ENCODE measurements at regions not wholly inside any gene's neighbourhood (a gene's known extent, or its start where the extent isn't known, plus 50 kb on each side); places are given as distances from the start of the nearest gene placed in this dataset.

DNA sequence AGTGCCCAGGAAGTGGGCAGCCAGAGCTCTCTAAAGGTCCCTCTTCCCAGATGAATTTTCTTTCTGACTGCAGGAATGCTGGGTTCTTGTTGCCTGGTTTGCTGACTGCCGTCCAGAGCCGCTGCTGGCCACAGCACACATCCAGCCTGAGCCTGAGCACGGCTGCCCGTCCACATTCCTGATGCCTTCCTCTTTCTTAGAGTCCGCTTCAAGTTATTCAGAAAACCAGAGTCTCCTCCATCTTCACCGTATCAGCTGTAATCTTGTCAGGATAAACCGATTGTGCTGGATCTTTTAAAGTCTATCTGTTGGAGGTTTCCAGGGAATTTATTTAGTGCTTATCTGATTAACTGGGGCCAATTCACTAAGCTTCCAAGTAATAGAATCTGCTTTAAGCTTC, 84.8 kb upstream of the BCAR3 start:
- TF ChIP-seq, protein P1, sequence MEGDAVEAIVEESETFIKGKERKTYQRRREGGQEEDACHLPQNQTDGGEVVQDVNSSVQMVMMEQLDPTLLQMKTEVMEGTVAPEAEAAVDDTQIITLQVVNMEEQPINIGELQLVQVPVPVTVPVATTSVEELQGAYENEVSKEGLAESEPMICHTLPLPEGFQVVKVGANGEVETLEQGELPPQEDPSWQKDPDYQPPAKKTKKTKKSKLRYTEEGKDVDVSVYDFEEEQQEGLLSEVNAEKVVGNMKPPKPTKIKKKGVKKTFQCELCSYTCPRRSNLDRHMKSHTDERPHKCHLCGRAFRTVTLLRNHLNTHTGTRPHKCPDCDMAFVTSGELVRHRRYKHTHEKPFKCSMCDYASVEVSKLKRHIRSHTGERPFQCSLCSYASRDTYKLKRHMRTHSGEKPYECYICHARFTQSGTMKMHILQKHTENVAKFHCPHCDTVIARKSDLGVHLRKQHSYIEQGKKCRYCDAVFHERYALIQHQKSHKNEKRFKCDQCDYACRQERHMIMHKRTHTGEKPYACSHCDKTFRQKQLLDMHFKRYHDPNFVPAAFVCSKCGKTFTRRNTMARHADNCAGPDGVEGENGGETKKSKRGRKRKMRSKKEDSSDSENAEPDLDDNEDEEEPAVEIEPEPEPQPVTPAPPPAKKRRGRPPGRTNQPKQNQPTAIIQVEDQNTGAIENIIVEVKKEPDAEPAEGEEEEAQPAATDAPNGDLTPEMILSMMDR (IDR thresholded peaks at IDR 0.05): no peak
- no peak for TF ChIP-seq POLR2A (IDR thresholded peaks at IDR 0.05)
- H3K9me3 ChIP-seq: no peaks in the 10 kb centered on the region
- intact Hi-C loops (cut with DNase I): no loop called here
- ATAC-seq: no peak
- H3K27me3 ChIP-seq: no peaks in the 10 kb centered on the region
- 93% methylated on average over 6 of the region's 7 CpGs for WGBS (ENCODE audit: insufficient coverage, low coverage, low lambda C conversion rate, missing lambda C conversion rate)
- no peaks in the 10 kb centered on the region for H3K36me3 ChIP-seq
- H3K4me1 ChIP-seq: peaks cover 0 to 10% (median 0%) of the 10 kb centered on the region in 4 donors
- no peak overlapping the region for H3K27ac ChIP-seq
- H3K4me3 ChIP-seq: no peak overlapping the region
- DNase-seq: no peak

DNA sequence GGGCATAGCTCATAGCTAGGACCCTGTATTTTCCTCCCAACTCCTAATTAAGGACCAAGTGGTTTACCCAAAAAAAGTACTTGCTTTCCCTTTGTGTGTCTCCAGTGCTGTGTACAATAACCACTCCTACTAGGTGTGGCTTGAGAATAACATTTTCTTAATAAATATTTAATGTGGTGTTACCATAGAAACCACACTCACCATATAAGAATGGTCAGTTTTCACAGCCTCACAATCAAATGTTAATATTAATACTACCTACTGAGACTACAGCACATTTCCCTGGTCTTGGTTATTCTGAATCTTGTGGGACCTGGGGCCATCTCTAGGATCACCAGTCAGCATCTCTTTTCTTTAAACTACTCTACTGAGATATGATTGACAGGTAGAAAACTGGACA, 83.5 kb upstream of the BCAR3 start:
- DNase-seq (no peak), ATAC-seq (no peak)
- peaks cover 0 to 11% (median 0%) of the 10 kb centered on the region in 4 donors for H3K4me1 ChIP-seq
- no peak for TF ChIP-seq POLR2A (IDR thresholded peaks at IDR 0.05)
- TF ChIP-seq, protein P1 (IDR thresholded peaks at IDR 0.05): no peak
- intact Hi-C loops (cut with DNase I): no loop called here
- no peaks in the 10 kb centered on the region for H3K9me3 ChIP-seq
- H3K27me3 ChIP-seq: no peaks in the 10 kb centered on the region
- no peak overlapping the region for H3K27ac ChIP-seq
- H3K36me3 ChIP-seq: no peaks in the 10 kb centered on the region
- H3K4me3 ChIP-seq: no peak overlapping the region

DNA sequence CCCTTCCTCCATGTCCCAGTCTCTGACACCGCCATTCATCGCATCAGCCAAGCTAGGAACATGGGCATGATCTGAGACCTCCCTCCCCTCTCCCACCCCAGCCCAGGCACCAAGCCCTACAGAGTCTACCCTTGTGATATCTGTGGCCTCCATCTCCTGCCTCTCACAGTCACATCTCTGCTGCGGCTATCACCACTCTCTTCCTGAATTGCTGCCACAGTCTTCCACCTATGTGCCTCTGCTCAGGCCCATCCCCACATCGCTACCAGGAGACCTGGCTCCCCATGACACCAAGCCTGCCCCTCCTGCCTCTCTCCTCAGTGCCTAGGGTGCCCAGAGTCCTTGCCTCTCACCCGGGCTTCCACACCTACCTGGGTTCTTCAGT, 82.7 kb upstream of the BCAR3 start:
- ATAC-seq (no peak), DNase-seq (no peak)
- no peak overlapping the region for H3K4me3 ChIP-seq
- WGBS (ENCODE audit: insufficient coverage, low coverage, low lambda C conversion rate, missing lambda C conversion rate): 88% methylated on average over 4 of the region's 5 CpGs
- TF ChIP-seq POLR2A (IDR thresholded peaks at IDR 0.05): no peak
- TF ChIP-seq, protein P1 (IDR thresholded peaks at IDR 0.05): no peak
- no peaks in the 10 kb centered on the region for H3K9me3 ChIP-seq
- no peaks in the 10 kb centered on the region for H3K27me3 ChIP-seq
- peaks cover 0 to 15% (median 3%) of the 10 kb centered on the region in 4 donors for H3K4me1 ChIP-seq
- no peak overlapping the region for H3K27ac ChIP-seq
- H3K36me3 ChIP-seq: no peaks in the 10 kb centered on the region
- intact Hi-C loops (cut with DNase I): no loop called here

DNA sequence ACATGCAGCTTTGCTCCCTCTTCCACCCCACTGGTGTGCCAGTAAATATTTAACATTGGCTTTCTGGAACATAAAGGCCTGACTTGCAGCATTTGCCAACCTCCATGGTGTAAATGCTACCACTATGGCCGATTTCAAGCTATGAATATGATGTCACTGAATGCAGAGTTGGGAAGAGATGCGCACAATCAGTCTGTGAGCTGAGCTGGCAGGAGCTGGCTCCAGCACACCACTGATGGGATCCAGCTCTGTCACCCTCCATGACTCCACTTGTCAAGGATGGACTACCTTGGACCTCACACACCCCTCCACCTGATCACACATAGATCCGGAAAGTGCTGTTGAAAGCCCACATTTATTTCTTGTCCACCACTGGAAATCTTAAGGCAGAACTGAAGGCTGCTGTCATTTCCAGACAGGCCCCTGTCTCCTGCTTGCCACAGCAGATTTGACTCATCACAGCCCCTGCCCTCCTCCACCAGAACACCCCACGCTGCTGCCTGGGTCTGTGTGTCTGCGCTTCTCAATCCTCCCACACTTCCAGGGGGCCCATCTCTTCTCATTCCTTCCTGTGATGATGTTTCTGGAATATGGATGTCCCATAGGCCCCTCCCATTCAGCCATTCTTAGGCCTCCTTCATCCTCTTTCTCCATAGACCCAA, 82.2 kb upstream of the BCAR3 start:
- TF ChIP-seq, protein P1 (IDR thresholded peaks at IDR 0.05): no peak
- TF ChIP-seq POLR2A (IDR thresholded peaks at IDR 0.05): no peak
- Histone ChIP-seq H3K27ac (no peak overlapping the region), H3K36me3 (no peaks in the 10 kb centered on the region), H3K4me3 (no peak overlapping the region), H3K4me1 (peaks cover 0 to 17% (median 5%) of the 10 kb centered on the region in 4 donors), H3K27me3 (no peaks in the 10 kb centered on the region), H3K9me3 (no peaks in the 10 kb centered on the region)
- intact Hi-C loops (cut with DNase I): no loop called here
- DNase-seq (no peak), ATAC-seq (no peak)
- WGBS (ENCODE audit: insufficient coverage, low coverage, low lambda C conversion rate, missing lambda C conversion rate): 95% methylated on average over 4 of the region's 5 CpGs

Measured in right lobe of liver (tissue), 6 donors.